Mesenchymal stem cell (in vitro differentiated cells and primary cell): ENCODE measurements at regions not wholly inside any gene's neighbourhood (a gene's known extent, or its start where the extent isn't known, plus 50 kb on each side); places are given as distances from the start of the nearest gene placed in this dataset.

ENCODE experiments used
- DNase-seq: peaks from one replicate; pipeline ENCODE4 v3.0.0-alpha.2; 2013
- H2AFZ ChIP-seq: one replicate; pipeline ENCODE4 v1.6.1; 2013; ENCODE audit warnings: low read depth, mild to moderate bottlenecking, control low read depth, inconsistent platforms, low read length, moderate library complexity
- H2AK5ac ChIP-seq: 2 replicates; pipeline ENCODE4 v1.6.1; 2013; ENCODE audit warnings: low read length, moderate library complexity, mild to moderate bottlenecking, inconsistent platforms; ENCODE audit not compliant: severe bottlenecking
- H2BK120ac ChIP-seq: one replicate; pipeline ENCODE4 v1.6.1; 2013; ENCODE audit warnings: low read depth, mild to moderate bottlenecking, inconsistent platforms, low read length, moderate library complexity
- H2BK12ac ChIP-seq, 2 experiments: one replicate each; pipeline ENCODE4 v1.6.1; 2013; ENCODE audit warnings: inconsistent platforms in 2 of 2, low read length in 2 of 2, mild to moderate bottlenecking in 2 of 2, moderate library complexity in 2 of 2, control low read depth in 1 of 2
- H2BK15ac ChIP-seq: one replicate; pipeline ENCODE4 v1.6.1; 2013; ENCODE audit warnings: mild to moderate bottlenecking, low read depth, inconsistent platforms; ENCODE audit not compliant: poor library complexity, severe bottlenecking
- H2BK5ac ChIP-seq: 2 replicates; pipeline ENCODE4 v1.6.1; 2013; ENCODE audit warnings: low read depth, mild to moderate bottlenecking, low read length, control low read depth, inconsistent platforms; ENCODE audit not compliant: poor library complexity, severe bottlenecking
- H3K14ac ChIP-seq, 2 experiments: one replicate each; pipeline ENCODE4 v1.6.1; 2013; ENCODE audit warnings: inconsistent platforms in 2 of 2, low read length in 2 of 2, control low read depth in 1 of 2, mild to moderate bottlenecking in 1 of 2, moderate library complexity in 1 of 2
- H3K18ac ChIP-seq, 2 experiments: one replicate each; pipeline ENCODE4 v1.6.1; 2013; ENCODE audit warnings: inconsistent platforms in 2 of 2, low read length in 2 of 2, control low read depth in 1 of 2, low read depth in 1 of 2, mild to moderate bottlenecking in 1 of 2
- H3K23ac ChIP-seq, 2 experiments: one replicate each; pipeline ENCODE4 v1.6.1; 2013; ENCODE audit warnings: inconsistent platforms in 2 of 2, low read length in 2 of 2, mild to moderate bottlenecking in 2 of 2, moderate library complexity in 2 of 2, control low read depth in 1 of 2
- H3K27ac ChIP-seq: 2 replicates; pipeline ENCODE4 v1.5.1; 2013; ENCODE audit warnings: mild to moderate bottlenecking, moderate library complexity, low read length, control low read depth, inconsistent platforms; ENCODE audit not compliant: poor library complexity, severe bottlenecking
- H3K27me3 ChIP-seq, 2 experiments: 2 replicates each; pipeline versions ENCODE4 v1.6.1 to v1.7.0; 2013; ENCODE audit warnings: low read length in 2 of 2, mild to moderate bottlenecking in 2 of 2, moderate library complexity in 2 of 2, control low read depth in 1 of 2, inconsistent platforms in 1 of 2; ENCODE audit not compliant: control insufficient read depth in 1 of 2, insufficient read depth in 1 of 2
- H3K36me3 ChIP-seq, 2 experiments: 2 replicates each; pipeline versions ENCODE4 v1.6.1 to v1.7.0; 2013; ENCODE audit warnings: low read length in 2 of 2, control low read depth in 1 of 2, inconsistent platforms in 1 of 2, low read depth in 1 of 2, mild to moderate bottlenecking in 1 of 2; ENCODE audit not compliant: insufficient read depth in 2 of 2, control insufficient read depth in 1 of 2
- H3K4ac ChIP-seq, 2 experiments: one replicate each; pipeline ENCODE4 v1.6.1; 2013; ENCODE audit warnings: inconsistent platforms in 2 of 2, low read length in 2 of 2, mild to moderate bottlenecking in 2 of 2, moderate library complexity in 2 of 2, control low read depth in 1 of 2, low read depth in 1 of 2
- H3K4me1 ChIP-seq: 2 replicates; pipeline ENCODE4 v1.6.1; 2013; ENCODE audit warnings: low read depth, low read length, control low read depth; ENCODE audit not compliant: control insufficient read depth, insufficient read depth
- H3K4me2 ChIP-seq: 2 replicates; pipeline ENCODE4 v1.6.1; 2013; ENCODE audit warnings: low read length, mild to moderate bottlenecking, inconsistent platforms; ENCODE audit not compliant: poor library complexity, severe bottlenecking
- H3K4me3 ChIP-seq, 2 experiments: 2 replicates each; pipeline versions ENCODE4 v1.5.1 to v1.7.0; 2013; ENCODE audit warnings: low read length in 2 of 2, mild to moderate bottlenecking in 2 of 2, control low read depth in 1 of 2, low read depth in 1 of 2; ENCODE audit not compliant: insufficient read depth in 1 of 2
- H3K79me1 ChIP-seq: replicated peaks from 2 replicates; pipeline ENCODE4 v1.6.1; 2013; ENCODE audit warnings: mild to moderate bottlenecking, control low read depth, low read length, inconsistent platforms; ENCODE audit not compliant: poor library complexity, severe bottlenecking
- H3K9ac ChIP-seq: 2 replicates; pipeline ENCODE4 v1.7.0; 2013; ENCODE audit warnings: mild to moderate bottlenecking, low read length, moderate library complexity
- H3K9me3 ChIP-seq: 2 replicates; pipeline ENCODE4 v1.7.0; 2013; ENCODE audit warnings: mild to moderate bottlenecking, low read length; ENCODE audit not compliant: control insufficient read depth
- H4K8ac ChIP-seq: one replicate; pipeline ENCODE4 v1.6.1; 2013; ENCODE audit warnings: inconsistent platforms, mild to moderate bottlenecking, low read length, moderate library complexity
- H4K91ac ChIP-seq: one replicate; pipeline ENCODE4 v1.6.1; 2013; ENCODE audit warnings: mild to moderate bottlenecking, low read length, inconsistent platforms
- WGBS: methylation state at CpG from one replicate; pipeline ENCODE4 v1.1.7; 2013; ENCODE audit warnings: mixed read lengths; 5-methylcytosine and 5-hydroxymethylcytosine counted together

DNA sequence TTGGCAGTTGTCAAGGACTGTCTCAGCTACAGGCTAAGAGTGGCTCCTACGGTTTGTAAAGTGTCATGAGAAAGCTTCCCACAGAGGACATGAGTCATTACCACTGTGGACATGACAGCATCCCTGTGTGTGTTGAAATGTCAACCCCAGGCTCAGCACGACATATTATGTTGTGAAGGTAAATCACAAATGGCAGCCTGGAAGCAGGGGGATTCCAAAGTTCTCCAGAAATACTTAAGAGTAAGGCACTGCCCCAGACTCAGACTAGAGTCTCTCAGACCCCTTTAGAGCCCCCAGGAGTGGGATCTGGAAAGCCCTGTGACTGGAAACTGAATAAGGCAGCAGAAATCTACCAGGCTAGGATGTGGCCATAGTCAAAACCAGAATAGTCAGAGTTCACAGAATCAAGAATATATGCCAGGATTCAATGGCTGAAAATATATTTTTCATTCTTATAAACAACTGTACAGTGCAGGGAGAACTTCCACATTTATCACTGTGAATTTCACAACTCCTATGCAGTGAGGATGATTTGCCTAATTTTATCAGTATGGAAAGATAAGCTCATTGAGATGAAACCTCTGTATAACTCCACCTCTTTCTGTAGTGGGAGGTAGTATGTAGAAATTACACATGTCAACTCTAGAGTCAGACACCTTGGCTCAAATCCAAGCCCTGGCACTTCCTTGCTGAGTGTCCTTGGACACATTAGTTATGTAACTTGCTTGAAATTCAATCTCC is 237.1 kb upstream of the CFAP20DC start:
- H3K9me3 ChIP-seq: no peaks in the 10 kb centered on the region
- peaks cover 3 to 6% of the 10 kb centered on the region in 2 experiments for H3K27me3 ChIP-seq
- no peak overlapping the region for H2BK5ac ChIP-seq
- no peak overlapping the region for H3K23ac ChIP-seq
- peak overlapping the region in 1 of 2 experiments; percentile 40 for H3K18ac ChIP-seq
- H2BK120ac ChIP-seq: no peak overlapping the region
- H4K91ac ChIP-seq: no peak overlapping the region
- no peak overlapping the region for H3K4ac ChIP-seq
- H2BK12ac ChIP-seq: no peak overlapping the region
- H3K4me3 ChIP-seq: no peak overlapping the region
- peak overlapping the region in 1 of 2 experiments; percentile 32 for H3K14ac ChIP-seq
- DNase-seq: peak; percentile 90
- no peak overlapping the region for H2AFZ ChIP-seq
- H2AK5ac ChIP-seq: no peak overlapping the region
- H3K9ac ChIP-seq: no peak overlapping the region
- H4K8ac ChIP-seq: no peak overlapping the region
- WGBS: 14% methylated on average over 2 of the region's 2 CpGs
- no peaks in the 10 kb centered on the region for H3K4me1 ChIP-seq
- H3K79me1 ChIP-seq: no peaks in the 10 kb centered on the region
- H3K36me3 ChIP-seq: no peaks in the 10 kb centered on the region
- H3K4me2 ChIP-seq: no peak overlapping the region
- H2BK15ac ChIP-seq: no peak overlapping the region
- no peak overlapping the region for H3K27ac ChIP-seq

DNA sequence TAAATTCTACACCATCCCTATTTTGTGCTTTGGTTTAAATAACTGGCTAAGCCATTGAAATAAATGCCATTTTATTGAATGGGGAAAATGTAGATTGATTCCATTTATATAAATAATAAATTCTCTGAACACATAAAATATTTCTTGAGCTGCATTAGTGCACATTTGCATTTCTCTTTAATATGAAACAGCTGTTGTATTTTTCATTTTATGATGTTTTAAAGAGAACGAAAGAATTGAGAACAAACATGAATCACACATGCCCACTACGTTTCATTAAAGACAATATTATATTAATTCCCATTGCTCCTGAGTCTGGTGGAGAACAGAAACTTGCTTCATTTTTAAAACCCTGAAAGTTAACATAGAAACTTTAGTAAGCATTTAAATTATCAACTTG is 235.7 kb upstream of the CFAP20DC start:
- Histone ChIP-seq H2BK120ac (no peak overlapping the region), H3K23ac (no peak overlapping the region), H3K4ac (no peak overlapping the region), H4K8ac (no peak overlapping the region), H2BK15ac (no peak overlapping the region), H3K14ac (no peak overlapping the region), H3K79me1 (no peaks in the 10 kb centered on the region), H3K4me3 (no peak overlapping the region), H3K4me1 (no peaks in the 10 kb centered on the region), H3K9ac (no peak overlapping the region), H3K27me3 (peaks cover 3 to 6% of the 10 kb centered on the region in 2 experiments), H2BK12ac (no peak overlapping the region), H3K4me2 (no peak overlapping the region), H2AFZ (no peak overlapping the region), H2AK5ac (no peak overlapping the region), H4K91ac (no peak overlapping the region), H3K9me3 (no peaks in the 10 kb centered on the region), H3K36me3 (no peaks in the 10 kb centered on the region), H2BK5ac (no peak overlapping the region), H3K18ac (no peak overlapping the region), H3K27ac (no peak overlapping the region)
- DNase-seq: no peak
- WGBS: no CpG with 5 or more reads among the region's 2 CpGs

DNA sequence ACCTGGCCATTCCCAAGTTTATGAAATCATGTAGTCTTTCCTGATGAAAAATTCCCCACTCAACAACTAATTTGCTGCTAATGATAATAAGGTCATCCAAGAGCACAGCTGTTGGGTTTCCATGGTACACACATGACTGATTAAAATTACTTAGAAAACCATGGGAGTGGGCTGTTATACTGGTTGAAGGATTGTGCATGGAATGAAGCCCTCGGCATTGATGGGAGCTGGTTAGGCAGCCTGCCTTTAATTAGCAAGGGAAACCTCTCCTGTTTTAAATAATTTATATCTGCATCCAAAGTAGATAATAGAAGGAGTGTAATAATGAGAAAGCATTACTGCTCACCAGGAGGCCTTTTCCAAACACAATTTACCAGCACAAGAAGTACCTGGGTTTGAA is 235.1 kb upstream of the CFAP20DC start:
- no peak overlapping the region for H3K4ac ChIP-seq
- H3K14ac ChIP-seq: no peak overlapping the region
- no peak overlapping the region for H3K4me2 ChIP-seq
- H3K4me1 ChIP-seq: no peaks in the 10 kb centered on the region
- no peaks in the 10 kb centered on the region for H3K36me3 ChIP-seq
- no peak overlapping the region for H2AFZ ChIP-seq
- no peak overlapping the region for H2BK120ac ChIP-seq
- H2BK5ac ChIP-seq: no peak overlapping the region
- H3K9ac ChIP-seq: no peak overlapping the region
- H2BK15ac ChIP-seq: peak overlapping the region; percentile 48
- WGBS: no CpG with 5 or more reads among the region's 1 CpG
- no peak overlapping the region for H2BK12ac ChIP-seq
- no peak overlapping the region for H3K4me3 ChIP-seq
- no peaks in the 10 kb centered on the region for H3K9me3 ChIP-seq
- DNase-seq: no peak
- no peak overlapping the region for H2AK5ac ChIP-seq
- no peaks in the 10 kb centered on the region for H3K79me1 ChIP-seq
- H4K91ac ChIP-seq: no peak overlapping the region
- H3K27me3 ChIP-seq: peaks cover 3 to 6% of the 10 kb centered on the region in 2 experiments
- no peak overlapping the region for H3K23ac ChIP-seq
- H3K27ac ChIP-seq: no peak overlapping the region
- H4K8ac ChIP-seq: no peak overlapping the region
- H3K18ac ChIP-seq: no peak overlapping the region

DNA sequence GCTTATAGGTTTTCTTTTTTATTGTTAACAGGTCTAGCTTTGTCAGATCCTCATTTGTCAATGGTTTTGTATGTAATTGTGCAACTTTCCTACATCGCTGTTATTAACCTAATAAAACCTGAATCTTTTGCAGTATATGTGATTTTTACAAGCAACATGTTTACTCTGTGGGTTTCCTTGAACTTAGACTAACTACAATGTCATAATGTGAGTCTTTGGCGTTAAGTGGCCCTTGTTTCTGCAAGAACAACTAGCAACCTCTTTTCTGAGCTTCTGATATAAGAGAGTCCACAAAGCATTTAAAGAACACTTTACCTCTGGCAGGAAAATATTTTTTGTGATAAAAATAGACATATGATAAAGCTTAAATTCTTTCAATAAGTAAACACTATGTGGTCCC is 230.3 kb upstream of the CFAP20DC start:
- H3K27ac ChIP-seq: no peak overlapping the region
- no peak overlapping the region for H3K4ac ChIP-seq
- H3K9ac ChIP-seq: no peak overlapping the region
- no peak overlapping the region for H3K14ac ChIP-seq
- H3K4me1 ChIP-seq: no peaks in the 10 kb centered on the region
- H2BK12ac ChIP-seq: no peak overlapping the region
- peaks cover 3 to 6% of the 10 kb centered on the region in 2 experiments for H3K27me3 ChIP-seq
- no peak overlapping the region for H2BK15ac ChIP-seq
- H3K4me3 ChIP-seq: no peak overlapping the region
- no peak overlapping the region for H4K8ac ChIP-seq
- DNase-seq: no peak
- no peaks in the 10 kb centered on the region for H3K79me1 ChIP-seq
- no peak overlapping the region for H2BK5ac ChIP-seq
- H3K4me2 ChIP-seq: no peak overlapping the region
- H3K36me3 ChIP-seq: no peaks in the 10 kb centered on the region
- no peaks in the 10 kb centered on the region for H3K9me3 ChIP-seq
- H4K91ac ChIP-seq: no peak overlapping the region
- H2AFZ ChIP-seq: no peak overlapping the region
- H2BK120ac ChIP-seq: no peak overlapping the region
- no peak overlapping the region for H2AK5ac ChIP-seq
- no CpG with 5 or more reads among the region's 2 CpGs for WGBS
- H3K18ac ChIP-seq: no peak overlapping the region
- no peak overlapping the region for H3K23ac ChIP-seq
